ENCODE measurements at regions not wholly inside any gene's neighbourhood (a gene's known extent, or its start where the extent isn't known, plus 50 kb on each side); places are given as distances from the start of the nearest gene placed in this dataset.

GRCh38 chr15:38195191-38195901 is 57.3 kb upstream of the SPRED1 start:
- TF ChIP-seq CTCF (IDR thresholded peaks at IDR 0.05; ENCODE audit: extremely low read depth in 1 of 2, insufficient read depth in 1 of 2, low read depth in 1 of 2, low read length in 2 of 2) (no peak), POLR2A (IDR thresholded peaks at IDR 0.05; ENCODE audit: low read depth, low read length) (no peak), MYC (IDR thresholded peaks at IDR 0.05; ENCODE audit: low read depth, low read length) (no peak), MAX (IDR thresholded peaks at IDR 0.05; ENCODE audit: insufficient read depth, insufficient read length) (no peak), JUN (IDR thresholded peaks at IDR 0.05; ENCODE audit: borderline replicate concordance, insufficient read depth, insufficient read length, low read depth) (no peak), POLR2AphosphoS5 (IDR thresholded peaks at IDR 0.05; ENCODE audit: insufficient read depth, low read depth, low read length) (no peak), EZH2 (IDR thresholded peaks at IDR 0.05; ENCODE audit: borderline replicate concordance, low read depth, low read length, severe bottlenecking) (no peak), FOS (IDR thresholded peaks at IDR 0.05; ENCODE audit: borderline replicate concordance, insufficient read depth, low read length) (no peak), GATA2 (IDR thresholded peaks at IDR 0.05; ENCODE audit: insufficient read depth, insufficient read length, low read depth, low read length) (no peak)

All from endothelial cell of umbilical vein (primary cell).